K562 (cell line): ENCODE measurements at regions not wholly inside any gene's neighbourhood (a gene's known extent, or its start where the extent isn't known, plus 50 kb on each side); places are given as distances from the start of the nearest gene placed in this dataset.

ENCODE experiments used
- ATAC-seq: fragments of 200-7000 bp; cut with Tn5 transposase; 3 replicates; pipeline ENCODE4 v1.9.1; 2020; ENCODE audit warnings: moderate library complexity
- BruUV-seq: library from RNA; stranded (reverse); fragments of 400-500 nt; replicated peaks from 2 replicates; lab custom pipeline; 2021; lab: Mats Ljungman, UMichigan
- CTCF ChIA-PET: fragments of 300-600 bp; formaldehyde crosslinking; extraction: SDS; loops from one replicate; lab custom pipeline; 2021; ENCODE audit warnings: low intra/inter-chr PET ratio; lab: Yijun Ruan, JAX
- POLR2A ChIA-PET: fragments of 300-600, 350-650 bp; sonication (Branson Sonifier 250); formaldehyde crosslinking; extraction: SDS; loops from one replicate; lab custom pipeline; 2021; ENCODE audit warnings: antibody characterized with exemption, inconsistent platforms; lab: Yijun Ruan, JAX
- DNase-seq, 4 experiments: peaks; one replicate each; pipeline versions ENCODE4 v3.0.0 to v3.0.0-alpha.2; 2011 to 2018; ENCODE audit warnings: low spot score in 3 of 4, mixed read lengths in 3 of 4; ENCODE audit errors: extremely low read depth in 1 of 4
- FAIRE-seq: peaks from 2 replicates; lab custom pipeline; 2011; peaks lifted over from hg19 to GRCh38; lab: Jason Lieb, UNC
- H2AFZ ChIP-seq: 2 replicates; pipeline ENCODE4 v1.6.0; 2011; ENCODE audit warnings: low read depth, low read length, control low read depth, inconsistent platforms
- H3K27ac ChIP-seq: fragments of 200-600 bp; 3 replicates; pipeline ENCODE4 v1.8.0; 2011; ENCODE audit warnings: low read depth, mild to moderate bottlenecking, control low read depth, inconsistent platforms, low read length, moderate library complexity, mixed read lengths; ENCODE audit errors: extremely low read depth
- H3K27me3 ChIP-seq, 2 experiments: fragments of 300-600 bp in 1 of 2; 2 replicates in 1 of 2; 3 replicates in 1 of 2; pipeline versions ENCODE4 v1.6.0 to v1.8.0; 2011; ENCODE audit warnings: inconsistent platforms in 2 of 2, low read length in 2 of 2, mild to moderate bottlenecking in 1 of 2, mixed read lengths in 1 of 2, moderate library complexity in 1 of 2; ENCODE audit not compliant: control insufficient read depth in 2 of 2, insufficient read depth in 2 of 2
- H3K36me3 ChIP-seq: fragments of 300-600 bp; 3 replicates; pipeline ENCODE4 v1.8.0; 2011; ENCODE audit warnings: mild to moderate bottlenecking, low read length, inconsistent platforms; ENCODE audit not compliant: control insufficient read depth, insufficient read depth
- H3K4me1 ChIP-seq, 2 experiments: fragments of 200-600 bp in 1 of 2; replicated peaks in 1 of 2; 2 replicates in 1 of 2; 3 replicates in 1 of 2; pipeline versions ENCODE4 v1.5.1 to v1.8.0; 2011; ENCODE audit warnings: inconsistent platforms in 2 of 2, low read length in 2 of 2, mild to moderate bottlenecking in 1 of 2, mixed read lengths in 1 of 2, moderate library complexity in 1 of 2; ENCODE audit not compliant: control insufficient read depth in 2 of 2, insufficient read depth in 2 of 2
- H3K4me2 ChIP-seq: 2 replicates; pipeline ENCODE4 v1.6.1; 2011; ENCODE audit warnings: low read length, control low read depth, inconsistent platforms, mixed read lengths; ENCODE audit not compliant: insufficient read depth
- H3K4me3 ChIP-seq: fragments of 200-600 bp; sonication (generic), shearing (Covaris generic); 2 replicates; pipeline ENCODE4 v1.5.1; 2016; ENCODE audit warnings: control low read depth, inconsistent platforms
- H3K79me2 ChIP-seq: fragments of 200-600 bp; 3 replicates; pipeline ENCODE4 v1.8.0; 2011; ENCODE audit warnings: low read length, inconsistent platforms; ENCODE audit not compliant: control insufficient read depth, insufficient read depth
- H3K9ac ChIP-seq, 2 experiments: 2 replicates each; pipeline versions ENCODE4 v1.6.0 to v1.6.1; 2011; ENCODE audit warnings: low read depth in 2 of 2, low read length in 2 of 2, control low read depth in 1 of 2, inconsistent platforms in 1 of 2, mild to moderate bottlenecking in 1 of 2, mixed read lengths in 1 of 2; ENCODE audit not compliant: insufficient read depth in 1 of 2
- H3K9me1 ChIP-seq: one replicate; pipeline ENCODE4 v1.6.0; 2011; ENCODE audit warnings: inconsistent platforms, mild to moderate bottlenecking, low read length, moderate library complexity; ENCODE audit not compliant: control insufficient read depth, insufficient read depth
- H3K9me3 ChIP-seq: replicated peaks from 2 replicates; pipeline ENCODE4 v1.5.1; 2011; ENCODE audit warnings: low read depth, low read length, inconsistent platforms; ENCODE audit not compliant: control insufficient read depth, insufficient read depth
- H4K20me1 ChIP-seq: replicated peaks from 2 replicates; pipeline ENCODE4 v1.6.1; 2011; ENCODE audit warnings: low read length, inconsistent platforms, mixed read lengths; ENCODE audit not compliant: control insufficient read depth, insufficient read depth
- L3MBTL2 ChIP-seq: fragments of 450-650 bp; IDR thresholded peaks from 2 replicates; pipeline ENCODE4 v1.6.1; 2016; ENCODE audit warnings: mild to moderate bottlenecking, moderate library complexity
- LEF1 ChIP-seq: fragments of 450-650 bp; IDR thresholded peaks from 2 replicates; pipeline ENCODE4 v1.6.1; 2016; ENCODE audit warnings: mild to moderate bottlenecking
- POLR2A ChIP-seq: fragments of 450-650 bp; conservative IDR thresholded peaks from 2 replicates; pipeline ENCODE4 v1.6.1; 2016
- POLR2AphosphoS2 ChIP-seq: IDR thresholded peaks from 2 replicates; pipeline ENCODE4 v1.6.1; 2012; ENCODE audit warnings: low read length, improper control_type of control experiment
- RBFOX2 ChIP-seq: fragments of 200-400 bp; formaldehyde crosslinking; IDR thresholded peaks from 2 replicates; pipeline ENCODE4 v1.6.1; 2017; ENCODE audit warnings: low read depth, mild to moderate bottlenecking, low read length, moderate library complexity
- SUPT5H ChIP-seq: fragments of 450-650 bp; IDR thresholded peaks from 2 replicates; pipeline ENCODE4 v1.6.1; 2016
- WGBS: fragments of 100-300 bp; shearing (Covaris generic); methylation state at CpG from one replicate; pipeline ENCODE4 v1.1.6; 2016; ENCODE audit warnings: low coverage, mixed read lengths; ENCODE audit not compliant: insufficient coverage; ENCODE audit errors: missing lambda C conversion rate; 5-methylcytosine and 5-hydroxymethylcytosine counted together
- in situ Hi-C: fragments of 300-500 bp; cut with MboI; formaldehyde crosslinking; loops from 4 replicates; pipeline ENCODE4 v1.15.0; 2018; ENCODE audit warnings: inconsistent platforms, mixed read lengths
- intact Hi-C: fragments of 100-400 bp; cut with micrococcal nuclease; formaldehyde crosslinking; loops from 2 replicates; pipeline ENCODE4 v1.14.2; 2022
- TF ChIP-seq, protein P1 (sequence below): fragments of 250-450 bp; sonication (Bioruptor Pico); IDR thresholded peaks from 2 replicates; pipeline ENCODE4 v1.4.0; 2020

DNA sequence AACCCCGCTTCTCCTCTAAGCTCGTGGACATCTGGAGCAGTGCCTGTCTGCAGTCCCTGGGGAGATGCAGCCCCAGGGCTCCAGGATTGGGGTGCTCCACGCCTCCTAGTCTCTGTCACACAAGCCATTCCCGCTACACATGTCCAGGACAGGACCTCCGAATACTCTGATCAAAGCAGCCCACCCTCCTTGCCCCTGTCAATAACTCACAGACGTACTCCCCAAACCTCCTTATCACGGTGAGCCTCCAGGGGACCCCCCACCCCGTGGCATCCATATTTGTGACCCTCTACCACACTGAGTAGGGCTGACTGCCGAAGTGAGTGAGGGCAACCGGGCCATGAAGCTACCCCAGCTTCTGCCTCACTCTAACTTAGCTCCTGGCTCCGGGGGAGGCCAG, 727.7 kb downstream of the GALR1 start:
- BruUV-seq = no TSS peak
- no peak overlapping the region for H3K4me3 ChIP-seq
- intact Hi-C loops = no loop called here
- no peak for FAIRE-seq
- no peaks in the 10 kb centered on the region for H3K27me3 ChIP-seq
- ATAC-seq = no peak
- peaks cover 81% of the 10 kb centered on the region for H3K79me2 ChIP-seq
- peaks cover 99% of the 10 kb centered on the region for H3K36me3 ChIP-seq
- peak; percentile 31; the same call in 1 of the 2 replicates for TF ChIP-seq RBFOX2
- no peak for TF ChIP-seq LEF1
- TF ChIP-seq SUPT5H = 0 out of 2 replicates have a peak, but pooled peaks have one; percentile 45
- 0 out of 2 replicates have a peak, but pooled peaks have one; percentile 29 for TF ChIP-seq POLR2A
- no peak for TF ChIP-seq L3MBTL2
- TF ChIP-seq POLR2AphosphoS2 = 0 out of 2 replicates have a peak, but pooled peaks have one; percentile 19
- DNase-seq = no peak
- H3K27ac ChIP-seq = no peak overlapping the region
- H3K4me2 ChIP-seq = no peak overlapping the region
- H3K9ac ChIP-seq = no peak overlapping the region; a peak in 1 of 4 replicates
- in situ Hi-C loops = no loop called here
- no peaks in the 10 kb centered on the region; the same call in 1 of the 2 replicates for H3K9me3 ChIP-seq
- H2AFZ ChIP-seq = no peak overlapping the region
- 90% methylated on average over 8 of the region's 11 CpGs for WGBS
- ChIA-PET CTCF (no interaction called here), POLR2A (interaction anchor here (0.6 kb wide), 1 partner anchor 727 kb away, joined by 3 read pairs; no protein-coding TSS in a partner anchor)
- H4K20me1 ChIP-seq = peaks cover 21% of the 10 kb centered on the region
- H3K9me1 ChIP-seq = no peaks in the 10 kb centered on the region
- H3K4me1 ChIP-seq = peaks cover 0 to 8% of the 10 kb centered on the region in 2 experiments; a peak in 3 of 5 replicates

DNA sequence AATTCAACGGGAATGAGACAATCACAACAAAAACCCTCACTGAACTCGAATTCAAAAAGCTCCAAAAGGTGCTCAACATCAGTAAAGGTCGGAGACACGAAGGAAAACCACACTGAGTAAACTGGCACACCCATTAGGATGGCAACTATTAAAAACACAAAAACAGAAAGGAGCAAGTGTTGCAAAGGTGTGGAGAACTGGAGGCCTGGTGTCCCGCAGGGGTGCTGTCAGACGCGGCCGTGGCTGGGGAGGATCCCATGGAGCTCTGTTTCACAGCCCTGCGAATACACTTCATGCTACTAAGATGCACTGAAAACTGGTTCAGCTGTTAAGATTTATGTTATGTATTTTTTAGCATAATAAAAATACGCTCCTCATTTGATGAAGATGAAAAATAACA, 730.6 kb downstream of the GALR1 start:
- no peak overlapping the region; a peak in 1 of 4 replicates for H3K9ac ChIP-seq
- TF ChIP-seq, protein P1, sequence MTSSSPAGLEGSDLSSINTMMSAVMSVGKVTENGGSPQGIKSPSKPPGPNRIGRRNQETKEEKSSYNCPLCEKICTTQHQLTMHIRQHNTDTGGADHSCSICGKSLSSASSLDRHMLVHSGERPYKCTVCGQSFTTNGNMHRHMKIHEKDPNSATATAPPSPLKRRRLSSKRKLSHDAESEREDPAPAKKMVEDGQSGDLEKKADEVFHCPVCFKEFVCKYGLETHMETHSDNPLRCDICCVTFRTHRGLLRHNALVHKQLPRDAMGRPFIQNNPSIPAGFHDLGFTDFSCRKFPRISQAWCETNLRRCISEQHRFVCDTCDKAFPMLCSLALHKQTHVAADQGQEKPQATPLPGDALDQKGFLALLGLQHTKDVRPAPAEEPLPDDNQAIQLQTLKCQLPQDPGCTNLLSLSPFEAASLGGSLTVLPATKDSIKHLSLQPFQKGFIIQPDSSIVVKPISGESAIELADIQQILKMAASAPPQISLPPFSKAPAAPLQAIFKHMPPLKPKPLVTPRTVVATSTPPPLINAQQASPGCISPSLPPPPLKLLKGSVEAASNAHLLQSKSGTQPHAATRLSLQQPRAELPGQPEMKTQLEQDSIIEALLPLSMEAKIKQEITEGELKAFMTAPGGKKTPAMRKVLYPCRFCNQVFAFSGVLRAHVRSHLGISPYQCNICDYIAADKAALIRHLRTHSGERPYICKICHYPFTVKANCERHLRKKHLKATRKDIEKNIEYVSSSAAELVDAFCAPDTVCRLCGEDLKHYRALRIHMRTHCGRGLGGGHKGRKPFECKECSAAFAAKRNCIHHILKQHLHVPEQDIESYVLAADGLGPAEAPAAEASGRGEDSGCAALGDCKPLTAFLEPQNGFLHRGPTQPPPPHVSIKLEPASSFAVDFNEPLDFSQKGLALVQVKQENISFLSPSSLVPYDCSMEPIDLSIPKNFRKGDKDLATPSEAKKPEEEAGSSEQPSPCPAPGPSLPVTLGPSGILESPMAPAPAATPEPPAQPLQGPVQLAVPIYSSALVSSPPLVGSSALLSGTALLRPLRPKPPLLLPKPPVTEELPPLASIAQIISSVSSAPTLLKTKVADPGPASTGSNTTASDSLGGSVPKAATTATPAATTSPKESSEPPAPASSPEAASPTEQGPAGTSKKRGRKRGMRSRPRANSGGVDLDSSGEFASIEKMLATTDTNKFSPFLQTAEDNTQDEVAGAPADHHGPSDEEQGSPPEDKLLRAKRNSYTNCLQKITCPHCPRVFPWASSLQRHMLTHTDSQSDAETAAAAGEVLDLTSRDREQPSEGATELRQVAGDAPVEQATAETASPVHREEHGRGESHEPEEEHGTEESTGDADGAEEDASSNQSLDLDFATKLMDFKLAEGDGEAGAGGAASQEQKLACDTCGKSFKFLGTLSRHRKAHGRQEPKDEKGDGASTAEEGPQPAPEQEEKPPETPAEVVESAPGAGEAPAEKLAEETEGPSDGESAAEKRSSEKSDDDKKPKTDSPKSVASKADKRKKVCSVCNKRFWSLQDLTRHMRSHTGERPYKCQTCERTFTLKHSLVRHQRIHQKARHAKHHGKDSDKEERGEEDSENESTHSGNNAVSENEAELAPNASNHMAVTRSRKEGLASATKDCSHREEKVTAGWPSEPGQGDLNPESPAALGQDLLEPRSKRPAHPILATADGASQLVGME (CRISPR knock-in tag) = no peak
- 0 out of 2 replicates have a peak, but pooled peaks have one; percentile 14 for TF ChIP-seq POLR2A
- intact Hi-C loops = no loop called here
- in situ Hi-C loops = no loop called here
- no TSS peak for BruUV-seq
- ATAC-seq (no peak), DNase-seq (no peak), FAIRE-seq (no peak)
- H2AFZ ChIP-seq = no peak overlapping the region
- H4K20me1 ChIP-seq = peaks cover 29% of the 10 kb centered on the region
- WGBS = 87% methylated on average over 9 of the region's 10 CpGs
- H3K79me2 ChIP-seq = peaks cover 93% of the 10 kb centered on the region
- no peaks in the 10 kb centered on the region for H3K27me3 ChIP-seq
- ChIA-PET POLR2A (interaction anchor here (2.3 kb wide), 1 partner anchor 9 kb away, joined by 9 read pairs; no protein-coding TSS in a partner anchor), CTCF (no interaction called here)
- no peaks in the 10 kb centered on the region; the same call in 1 of the 2 replicates for H3K9me3 ChIP-seq
- H3K9me1 ChIP-seq = peaks cover 3% of the 10 kb centered on the region
- H3K36me3 ChIP-seq = peaks cover 99% of the 10 kb centered on the region
- no peak overlapping the region for H3K4me2 ChIP-seq
- H3K4me1 ChIP-seq = peaks cover 3 to 15% of the 10 kb centered on the region in 2 experiments; a peak in 4 of 5 replicates
- H3K27ac ChIP-seq = no peak overlapping the region
- no peak overlapping the region for H3K4me3 ChIP-seq
